ENCODE measurements at regions not wholly inside any gene's neighbourhood (a gene's known extent, or its start where the extent isn't known, plus 50 kb on each side); places are given as distances from the start of the nearest gene placed in this dataset.

DNA sequence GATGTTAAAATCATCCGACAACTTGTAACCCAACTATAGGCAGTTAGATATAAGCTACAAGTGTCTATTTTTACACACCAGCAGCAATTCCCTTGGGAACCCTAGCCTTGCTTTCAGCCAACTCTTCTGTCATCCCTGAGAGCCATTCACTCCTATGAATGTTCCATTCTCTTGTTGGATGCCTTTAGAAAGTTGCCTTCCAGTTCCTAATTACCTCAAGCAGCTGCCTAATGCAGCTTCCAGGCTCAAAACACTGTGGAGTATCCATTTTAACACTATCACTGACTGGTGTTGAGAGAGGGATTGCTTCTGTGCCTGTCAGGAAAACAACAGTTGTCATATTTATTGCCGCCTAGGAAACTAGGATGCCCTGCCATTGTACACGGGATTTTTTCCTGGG, 402.0 kb upstream of the ACVR2A start:
- TF ChIP-seq, protein P1, sequence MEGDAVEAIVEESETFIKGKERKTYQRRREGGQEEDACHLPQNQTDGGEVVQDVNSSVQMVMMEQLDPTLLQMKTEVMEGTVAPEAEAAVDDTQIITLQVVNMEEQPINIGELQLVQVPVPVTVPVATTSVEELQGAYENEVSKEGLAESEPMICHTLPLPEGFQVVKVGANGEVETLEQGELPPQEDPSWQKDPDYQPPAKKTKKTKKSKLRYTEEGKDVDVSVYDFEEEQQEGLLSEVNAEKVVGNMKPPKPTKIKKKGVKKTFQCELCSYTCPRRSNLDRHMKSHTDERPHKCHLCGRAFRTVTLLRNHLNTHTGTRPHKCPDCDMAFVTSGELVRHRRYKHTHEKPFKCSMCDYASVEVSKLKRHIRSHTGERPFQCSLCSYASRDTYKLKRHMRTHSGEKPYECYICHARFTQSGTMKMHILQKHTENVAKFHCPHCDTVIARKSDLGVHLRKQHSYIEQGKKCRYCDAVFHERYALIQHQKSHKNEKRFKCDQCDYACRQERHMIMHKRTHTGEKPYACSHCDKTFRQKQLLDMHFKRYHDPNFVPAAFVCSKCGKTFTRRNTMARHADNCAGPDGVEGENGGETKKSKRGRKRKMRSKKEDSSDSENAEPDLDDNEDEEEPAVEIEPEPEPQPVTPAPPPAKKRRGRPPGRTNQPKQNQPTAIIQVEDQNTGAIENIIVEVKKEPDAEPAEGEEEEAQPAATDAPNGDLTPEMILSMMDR (IDR thresholded peaks at IDR 0.05), result no peak
- no peak for TF ChIP-seq POLR2A (IDR thresholded peaks at IDR 0.05)

Measured in uterus (tissue), 2 donors.